OCI-LY3 (cell line): ENCODE measurements at regions not wholly inside any gene's neighbourhood (a gene's known extent, or its start where the extent isn't known, plus 50 kb on each side); places are given as distances from the start of the nearest gene placed in this dataset.
A peak's percentile ranks its signal among the peaks of the same experiment; 100 is the strongest.
"Not testable (repeated sequence)": the region's sequence is repeated elsewhere in the genome, so short reads cannot be mapped to it uniquely, and the experiment has no call there.

Experiments used
- H2AFZ ChIP-seq: fragments of 200-600, 300-600 bp; shearing (Covaris generic); 2 replicates; pipeline ENCODE4 v1.6.0; 2014; ENCODE audit warnings: antibody characterized with exemption, low read depth, low read length
- H3K27ac ChIP-seq: fragments of 200-600, 300-600 bp; sonication (generic); 2 replicates; pipeline ENCODE4 v1.5.1; 2014; ENCODE audit warnings: mild to moderate bottlenecking, low read length, moderate library complexity, mixed read lengths
- H3K27me3 ChIP-seq: fragments of 200-600, 300-600 bp; sonication (generic); 2 replicates; pipeline ENCODE4 v1.6.1; 2014; ENCODE audit warnings: low read depth, low read length, mixed read lengths
- H3K36me3 ChIP-seq: fragments of 200-600, 300-600 bp; sonication (generic); replicated peaks from 2 replicates; pipeline ENCODE3; 2014; ENCODE audit warnings: low read depth, low read length, mixed read lengths
- H3K4me1 ChIP-seq: fragments of 300-600, 200-600 bp; sonication (generic); 2 replicates; pipeline ENCODE4 v1.6.1; 2014; ENCODE audit warnings: low read length, mixed read lengths
- H3K4me2 ChIP-seq: fragments of 200-600, 300-600 bp; sonication (generic); 2 replicates; pipeline ENCODE4 v1.6.1; 2014; ENCODE audit warnings: low read length, mixed read lengths
- H3K4me3 ChIP-seq: fragments of 300-600, 200-600 bp; sonication (generic); 2 replicates; pipeline ENCODE4 v1.5.1; 2014; ENCODE audit warnings: antibody characterized with exemption, mild to moderate bottlenecking, low read length, moderate library complexity
- H3K79me2 ChIP-seq: fragments of 300-600, 200-600 bp; shearing (Covaris generic); 2 replicates; pipeline ENCODE4 v1.6.1; 2014; ENCODE audit warnings: mild to moderate bottlenecking, low read length, mixed read lengths
- H3K9ac ChIP-seq: fragments of 300-600, 200-600 bp; shearing (Covaris generic); 2 replicates; pipeline ENCODE4 v1.6.0; 2014; ENCODE audit warnings: mild to moderate bottlenecking, low read length, moderate library complexity
- H3K9me3 ChIP-seq: fragments of 200-600, 300-600 bp; shearing (Covaris generic); 2 replicates; pipeline ENCODE4 v1.6.1; 2014; ENCODE audit warnings: low read length, mixed read lengths; ENCODE audit not compliant: insufficient read depth
- H4K20me1 ChIP-seq: fragments of 200-600, 300-600 bp; sonication (generic); 2 replicates; pipeline ENCODE4 v1.6.1; 2016; ENCODE audit warnings: low read length, mixed read lengths; ENCODE audit not compliant: insufficient read depth
- EZH2phosphoT487 ChIP-seq: fragments of 200-600 bp; shearing (Covaris generic); IDR thresholded peaks from 2 replicates; pipeline ENCODE4 v1.6.1; 2018; ENCODE audit warnings: antibody characterized with exemption, mixed run types, low read depth
- TF ChIP-seq, protein P1 (sequence below): fragments of 200-600, 300-600 bp; sonication (generic); IDR thresholded peaks from 2 replicates; pipeline ENCODE4 v1.5.1; 2014; ENCODE audit warnings: antibody characterized with exemption, low read length, low read depth

DNA sequence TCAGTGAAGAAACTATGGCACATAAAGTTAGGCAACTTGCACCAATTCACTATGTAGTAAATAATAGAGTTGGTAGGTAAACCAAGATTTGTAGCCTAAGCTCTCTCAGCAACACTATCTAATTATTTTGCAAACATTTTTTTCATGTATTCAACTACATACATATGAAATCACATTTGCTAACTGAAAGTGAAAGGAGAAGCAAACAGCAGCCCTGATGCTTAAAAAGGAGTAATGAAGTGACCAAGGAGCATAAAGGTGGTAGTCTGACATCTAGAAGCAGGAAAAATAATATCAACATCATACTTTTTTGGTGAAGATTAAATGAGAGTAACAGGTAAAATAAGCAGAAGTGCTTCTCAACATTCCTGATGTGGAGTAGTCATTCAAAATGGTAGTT is 603.7 kb downstream of the GRXCR1 start:
- peak overlapping the region; percentile 81 for H2AFZ ChIP-seq
- no peaks in the 10 kb centered on the region for H3K79me2 ChIP-seq

DNA sequence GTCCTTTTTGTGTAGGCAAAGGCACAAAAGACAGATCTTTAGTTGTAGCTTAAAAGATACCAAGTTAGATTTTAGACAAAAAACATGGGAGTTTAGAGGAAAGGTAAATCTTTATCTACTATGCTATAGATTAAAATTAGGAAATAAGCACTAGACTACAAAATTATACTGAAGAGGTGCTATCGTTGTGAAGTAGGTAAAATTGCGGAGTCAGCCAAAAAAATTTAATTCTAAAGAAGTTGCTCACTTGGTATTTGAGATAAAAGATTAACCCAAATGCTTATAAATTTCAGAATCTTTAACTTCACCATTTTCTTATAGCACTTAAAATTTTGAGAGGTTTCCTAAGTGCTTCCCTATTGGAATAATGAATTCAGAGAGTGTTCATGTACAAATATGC is 604.1 kb downstream of the GRXCR1 start:
- no peaks in the 10 kb centered on the region for H3K79me2 ChIP-seq
- H3K27me3 ChIP-seq: no peaks in the 10 kb centered on the region
- no peaks in the 10 kb centered on the region for H3K9me3 ChIP-seq
- no peak overlapping the region for H3K27ac ChIP-seq
- no peaks in the 10 kb centered on the region for H4K20me1 ChIP-seq
- peaks cover 7% of the 10 kb centered on the region for H3K4me1 ChIP-seq
- H3K9ac ChIP-seq: no peak overlapping the region
- H3K4me3 ChIP-seq: peak overlapping the region; percentile 43
- no peaks in the 10 kb centered on the region for H3K36me3 ChIP-seq
- TF ChIP-seq, protein P1, sequence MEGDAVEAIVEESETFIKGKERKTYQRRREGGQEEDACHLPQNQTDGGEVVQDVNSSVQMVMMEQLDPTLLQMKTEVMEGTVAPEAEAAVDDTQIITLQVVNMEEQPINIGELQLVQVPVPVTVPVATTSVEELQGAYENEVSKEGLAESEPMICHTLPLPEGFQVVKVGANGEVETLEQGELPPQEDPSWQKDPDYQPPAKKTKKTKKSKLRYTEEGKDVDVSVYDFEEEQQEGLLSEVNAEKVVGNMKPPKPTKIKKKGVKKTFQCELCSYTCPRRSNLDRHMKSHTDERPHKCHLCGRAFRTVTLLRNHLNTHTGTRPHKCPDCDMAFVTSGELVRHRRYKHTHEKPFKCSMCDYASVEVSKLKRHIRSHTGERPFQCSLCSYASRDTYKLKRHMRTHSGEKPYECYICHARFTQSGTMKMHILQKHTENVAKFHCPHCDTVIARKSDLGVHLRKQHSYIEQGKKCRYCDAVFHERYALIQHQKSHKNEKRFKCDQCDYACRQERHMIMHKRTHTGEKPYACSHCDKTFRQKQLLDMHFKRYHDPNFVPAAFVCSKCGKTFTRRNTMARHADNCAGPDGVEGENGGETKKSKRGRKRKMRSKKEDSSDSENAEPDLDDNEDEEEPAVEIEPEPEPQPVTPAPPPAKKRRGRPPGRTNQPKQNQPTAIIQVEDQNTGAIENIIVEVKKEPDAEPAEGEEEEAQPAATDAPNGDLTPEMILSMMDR: no peak
- no peak for TF ChIP-seq EZH2phosphoT487
- peak overlapping the region; percentile 55 for H3K4me2 ChIP-seq
- peak overlapping the region; percentile 81 for H2AFZ ChIP-seq

More for the DNA sequence above, 603.7 kb downstream of the GRXCR1 start:
- TF ChIP-seq, protein P1: no peak
- no peak for TF ChIP-seq EZH2phosphoT487
- H3K4me3 ChIP-seq: peak overlapping the region; percentile 43
- peaks cover 7% of the 10 kb centered on the region for H3K4me1 ChIP-seq
- H3K36me3 ChIP-seq: no peaks in the 10 kb centered on the region
- no peaks in the 10 kb centered on the region for H3K9me3 ChIP-seq
- H3K27ac ChIP-seq: no peak overlapping the region
- H3K9ac ChIP-seq: no peak overlapping the region
- H3K4me2 ChIP-seq: peak overlapping the region; percentile 55
- H4K20me1 ChIP-seq: no peaks in the 10 kb centered on the region
- no peaks in the 10 kb centered on the region for H3K27me3 ChIP-seq

DNA sequence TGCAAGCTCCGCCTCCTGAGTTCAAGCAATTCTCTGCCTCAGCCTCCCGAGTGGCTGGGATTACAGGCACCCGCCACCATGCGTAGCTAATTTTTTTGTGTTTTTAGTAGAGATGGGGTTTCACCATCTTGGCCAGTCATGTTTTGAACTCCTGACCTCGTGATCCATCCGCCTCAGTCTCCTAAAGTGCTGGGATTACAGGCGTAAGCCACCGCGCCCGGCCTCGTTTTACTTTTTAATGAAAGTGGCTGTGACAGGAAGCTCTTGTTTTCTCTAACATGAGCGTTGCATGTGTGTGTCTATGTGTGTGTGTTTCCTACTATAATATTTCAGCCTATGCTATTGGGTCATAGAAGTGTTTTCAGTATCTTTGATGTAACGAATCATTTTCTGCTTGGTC is 613.3 kb downstream of the GRXCR1 start:
- not testable (repeated sequence) for H3K4me1 ChIP-seq, H3K27ac ChIP-seq, H3K9me3 ChIP-seq, H3K4me3 ChIP-seq, H3K9ac ChIP-seq, H4K20me1 ChIP-seq, H3K27me3 ChIP-seq, H3K4me2 ChIP-seq, H3K79me2 ChIP-seq, H3K36me3 ChIP-seq, H2AFZ ChIP-seq

DNA sequence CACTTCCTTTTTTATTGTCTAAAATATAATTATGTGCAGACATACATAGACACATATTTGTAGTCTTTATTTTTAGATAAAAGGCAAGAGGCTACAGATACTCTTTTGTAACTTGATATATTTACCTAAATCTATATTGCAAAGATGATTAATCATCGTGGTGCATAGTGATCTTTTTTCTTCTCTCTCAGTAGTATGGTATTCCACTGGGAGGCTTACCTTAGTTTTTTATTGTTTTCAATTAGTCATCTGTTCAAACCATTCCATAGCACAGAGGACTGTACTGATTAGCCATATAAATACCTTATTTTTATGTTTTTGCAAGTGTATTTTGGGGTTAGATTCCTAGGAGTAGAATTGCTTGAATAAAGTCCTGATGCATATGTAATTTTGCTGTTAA is 619.7 kb downstream of the GRXCR1 start:
- Histone ChIP-seq H3K9ac (no peak overlapping the region), H3K36me3 (no peaks in the 10 kb centered on the region), H3K9me3 (no peaks in the 10 kb centered on the region), H4K20me1 (no peaks in the 10 kb centered on the region), H3K4me1 (no peaks in the 10 kb centered on the region), H3K4me2 (no peak overlapping the region), H3K27me3 (no peaks in the 10 kb centered on the region), H3K4me3 (no peak overlapping the region), H2AFZ (no peak overlapping the region), H3K79me2 (no peaks in the 10 kb centered on the region), H3K27ac (no peak overlapping the region)
- TF ChIP-seq, protein P1: no peak
- no peak for TF ChIP-seq EZH2phosphoT487

DNA sequence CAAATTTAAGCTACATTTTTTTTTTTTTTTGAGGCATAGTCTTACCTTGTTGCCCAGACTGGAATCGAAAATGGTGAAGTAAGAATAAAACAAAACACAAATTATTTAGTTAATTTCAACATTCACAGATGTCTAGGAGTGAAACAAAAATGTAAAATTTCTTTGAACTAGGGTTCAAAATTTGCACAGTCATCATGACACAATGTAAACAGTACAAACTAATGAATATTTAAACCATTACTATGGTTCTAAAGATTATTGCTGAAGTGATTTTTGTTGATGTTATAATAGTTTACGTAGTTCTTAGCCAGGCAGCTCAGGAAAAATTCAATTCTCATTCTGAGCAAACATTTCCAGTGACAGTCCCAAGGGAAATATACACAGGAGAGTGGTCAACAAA is 633.1 kb downstream of the GRXCR1 start:
- Histone ChIP-seq H3K79me2 (no peaks in the 10 kb centered on the region), H3K9ac (no peak overlapping the region), H3K27ac (no peak overlapping the region), H4K20me1 (no peaks in the 10 kb centered on the region), H3K36me3 (no peaks in the 10 kb centered on the region), H3K9me3 (no peaks in the 10 kb centered on the region), H2AFZ (no peak overlapping the region), H3K27me3 (no peaks in the 10 kb centered on the region), H3K4me3 (no peak overlapping the region), H3K4me1 (no peaks in the 10 kb centered on the region), H3K4me2 (no peak overlapping the region)
- TF ChIP-seq, protein P1: no peak
- TF ChIP-seq EZH2phosphoT487: no peak
